ENCODE measurements at regions not wholly inside any gene's neighbourhood (a gene's known extent, or its start where the extent isn't known, plus 50 kb on each side); places are given as distances from the start of the nearest gene placed in this dataset.
"Not testable (repeated sequence)": the region's sequence is repeated elsewhere in the genome, so short reads cannot be mapped to it uniquely, and the experiment has no call there.

DNA sequence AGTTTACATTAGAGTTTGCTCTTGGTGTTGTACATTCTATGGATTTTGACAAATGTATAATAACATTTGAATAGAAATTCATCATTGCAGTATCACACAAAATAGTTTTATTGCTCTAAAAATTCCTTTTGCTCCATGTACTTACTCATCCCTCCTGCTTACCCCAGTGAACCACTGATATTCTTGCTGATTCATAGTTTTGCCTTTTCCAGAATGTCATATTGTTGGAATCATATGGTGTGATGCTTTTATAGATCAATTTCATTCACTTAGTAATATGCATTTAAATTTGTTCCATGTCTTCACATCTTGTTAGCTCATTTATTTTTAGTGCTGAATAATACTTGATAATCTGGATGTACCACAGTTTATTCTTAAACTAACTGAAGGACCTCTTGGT is 1593.2 kb downstream of the C4orf33 start:
- no peak for ATAC-seq

DNA sequence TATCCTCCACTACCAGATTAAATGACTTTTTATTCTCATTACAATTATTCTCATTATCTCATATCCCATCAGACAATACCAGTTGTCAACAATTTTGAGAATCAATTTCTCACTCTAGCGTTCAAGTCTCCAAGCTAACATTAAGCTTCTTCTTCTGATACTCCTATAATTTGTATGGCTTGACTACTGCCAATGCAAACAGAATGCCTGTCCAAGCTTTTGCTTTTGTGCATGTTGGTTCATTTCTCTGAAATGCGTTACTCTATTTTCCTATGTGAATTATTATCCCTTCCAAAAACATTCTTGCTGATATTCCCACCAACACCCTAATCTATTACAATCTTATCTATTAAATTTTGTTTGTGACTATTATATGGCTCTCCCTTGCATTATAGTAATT is 1602.3 kb downstream of the C4orf33 start:
- no peak for ATAC-seq

DNA sequence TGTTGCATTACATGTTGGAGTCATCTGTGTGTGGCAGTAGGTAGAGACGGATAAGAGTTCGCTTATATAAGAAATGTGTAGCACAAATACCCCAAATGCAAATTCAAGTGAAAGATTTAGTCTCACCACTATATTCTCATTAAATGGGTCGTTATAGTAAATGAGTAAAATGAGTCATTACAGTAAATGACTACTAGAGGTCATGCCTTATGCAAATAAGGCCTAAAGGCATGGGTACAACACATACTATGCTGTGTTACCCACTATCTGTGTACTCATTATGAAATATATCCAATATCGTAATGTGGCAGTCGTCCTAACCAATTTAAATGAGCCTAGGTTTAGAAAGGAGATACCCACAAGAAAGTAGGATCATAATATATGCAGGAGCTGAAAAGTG is 1603.1 kb downstream of the C4orf33 start:
- no peak for ATAC-seq

DNA sequence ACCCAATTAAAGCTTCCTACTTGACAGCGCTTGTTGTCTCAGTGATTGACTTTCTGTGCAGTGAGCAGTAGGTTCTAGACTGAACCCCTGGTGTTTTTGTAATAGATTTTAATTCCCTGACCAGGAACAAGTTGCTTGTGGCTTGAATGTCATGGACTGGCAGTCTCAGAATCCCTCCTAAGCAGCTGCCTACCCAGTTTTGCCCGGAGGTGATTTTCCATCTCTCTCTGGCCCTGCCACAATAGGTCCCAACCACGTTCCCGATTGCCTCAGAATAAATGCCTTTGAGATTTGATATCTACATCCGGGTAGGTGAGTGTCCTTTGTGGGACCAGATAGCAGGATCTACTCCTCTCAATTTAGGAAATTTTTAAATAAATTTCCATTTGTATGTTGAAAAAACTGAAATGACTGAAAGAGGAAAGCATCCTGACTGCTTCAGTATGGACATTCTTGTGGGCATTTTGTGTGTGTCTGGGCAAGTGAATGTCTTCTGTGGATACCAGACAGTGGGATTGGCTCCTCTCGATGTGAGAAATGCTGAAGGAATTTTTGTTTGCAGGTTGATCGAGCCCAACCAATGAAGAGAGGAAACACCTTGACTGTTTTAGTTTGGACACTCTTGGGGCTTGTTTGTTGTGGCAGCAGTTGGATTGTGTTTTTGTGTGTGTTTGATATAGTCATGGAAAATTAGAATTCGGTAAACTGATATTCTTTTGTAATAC is 1607.4 kb downstream of the C4orf33 start:
- ATAC-seq, result no peak

DNA sequence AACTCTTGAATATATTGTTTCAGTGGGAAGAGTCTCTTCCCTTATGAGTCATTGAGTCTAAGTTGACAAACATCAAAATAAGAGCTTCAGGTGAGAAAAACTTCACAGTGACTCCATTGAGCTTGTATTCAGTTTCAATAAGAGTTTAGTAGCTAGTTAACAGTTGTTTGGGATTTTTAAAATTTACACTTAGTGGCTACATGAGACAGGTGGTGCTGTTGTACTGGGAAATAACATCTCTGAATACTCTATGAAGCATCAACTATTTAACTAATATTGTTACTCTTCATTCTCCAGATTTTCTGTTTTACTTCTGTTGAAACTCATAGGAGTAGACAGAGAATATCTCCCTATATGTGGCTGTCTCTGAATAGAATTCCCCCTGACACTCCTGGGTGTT is 1609.1 kb downstream of the C4orf33 start:
- no peak for ATAC-seq

DNA sequence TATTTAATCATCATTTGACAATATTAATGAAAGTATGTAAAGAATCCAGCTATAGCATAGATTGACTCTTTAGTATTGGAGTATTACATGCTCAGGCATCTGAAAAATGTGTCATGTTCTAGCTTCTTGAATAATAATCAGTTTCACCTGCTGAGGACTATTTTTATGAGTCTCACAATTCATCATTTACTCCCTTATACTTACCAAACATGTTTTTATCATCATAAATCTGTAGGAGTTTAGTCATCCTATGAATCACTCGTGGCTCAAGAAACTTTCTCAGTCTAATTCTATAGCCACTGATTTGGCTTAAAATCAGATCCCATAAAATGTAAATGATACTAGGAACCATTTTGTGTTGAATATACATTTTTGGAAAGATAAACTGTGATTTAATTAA is 1616.1 kb downstream of the C4orf33 start:
- ATAC-seq, result no peak

DNA sequence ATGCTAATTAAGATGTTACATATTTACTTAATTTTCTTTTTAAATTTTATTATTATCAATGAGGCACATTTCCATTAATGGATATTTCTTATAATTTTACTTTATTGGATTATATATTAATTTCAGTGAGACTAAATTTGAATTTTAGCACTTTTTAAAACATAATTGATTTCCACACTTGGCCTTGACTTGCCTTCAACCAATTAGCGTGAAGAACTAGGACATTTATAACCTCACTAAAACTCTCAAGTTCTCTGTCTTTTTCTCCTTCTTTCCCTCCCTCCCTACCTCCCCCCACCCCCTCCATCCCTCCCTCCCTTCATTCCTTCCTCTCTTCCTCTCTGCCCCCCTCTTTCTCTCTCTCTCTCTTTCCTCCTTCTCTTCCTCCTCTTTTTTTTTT is 1618.1 kb downstream of the C4orf33 start:
- no peak for ATAC-seq

DNA sequence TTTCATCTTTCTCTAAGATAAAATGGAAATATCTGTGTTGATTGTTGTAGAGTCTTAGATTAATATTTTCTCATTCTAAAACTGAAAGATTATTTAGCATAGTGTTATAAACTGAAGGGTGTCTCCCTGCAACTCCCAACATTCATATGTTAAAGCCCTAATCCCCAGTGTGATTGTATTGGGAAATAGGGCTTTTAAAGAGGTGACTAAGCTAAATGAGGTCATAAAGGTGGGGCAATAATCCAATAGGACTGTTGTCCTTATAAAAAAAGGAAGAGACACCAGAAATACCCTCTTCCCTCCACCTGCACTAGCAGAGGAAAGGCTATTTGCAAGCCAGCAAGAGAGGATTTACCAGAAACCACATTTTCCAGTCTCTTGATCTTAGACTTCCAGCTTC is 1626.4 kb downstream of the C4orf33 start:
- ATAC-seq, result no peak

DNA sequence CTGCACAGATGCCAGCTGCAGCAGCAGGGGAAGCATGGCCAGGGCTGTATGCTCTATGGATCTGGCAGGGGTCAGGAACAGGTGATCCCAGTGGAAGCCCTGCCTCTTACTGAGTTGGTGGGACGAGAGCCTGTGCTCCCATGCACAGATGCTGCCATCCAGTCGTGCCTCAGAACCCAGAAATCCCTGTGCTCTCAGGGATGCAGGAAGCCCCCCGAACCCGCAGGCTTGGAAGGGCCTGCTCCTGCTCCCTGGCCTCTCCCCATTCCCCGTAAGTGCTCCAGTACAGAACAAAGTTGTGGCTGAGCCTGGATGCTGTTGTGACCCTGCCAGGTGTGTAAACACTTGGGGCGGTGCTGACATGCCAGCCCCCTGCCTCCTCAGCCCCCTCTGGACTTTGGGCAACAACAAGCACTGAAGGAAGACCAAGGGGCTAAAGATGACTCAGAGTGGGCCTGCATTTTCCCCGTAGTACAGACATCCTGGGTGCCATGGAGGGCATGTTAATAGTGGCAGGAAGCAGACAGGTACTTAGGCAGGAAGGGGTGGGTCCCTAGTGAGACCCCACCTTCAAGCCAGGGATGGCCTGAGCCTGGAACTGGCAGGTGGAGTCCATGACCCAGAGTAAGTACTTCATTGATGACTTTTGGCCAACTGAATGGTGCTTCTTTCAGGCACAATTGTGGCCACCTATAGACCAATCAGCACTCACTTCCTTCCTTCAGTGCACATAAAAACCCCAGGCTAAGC is 1640.7 kb downstream of the C4orf33 start:
- no peak for ATAC-seq

DNA sequence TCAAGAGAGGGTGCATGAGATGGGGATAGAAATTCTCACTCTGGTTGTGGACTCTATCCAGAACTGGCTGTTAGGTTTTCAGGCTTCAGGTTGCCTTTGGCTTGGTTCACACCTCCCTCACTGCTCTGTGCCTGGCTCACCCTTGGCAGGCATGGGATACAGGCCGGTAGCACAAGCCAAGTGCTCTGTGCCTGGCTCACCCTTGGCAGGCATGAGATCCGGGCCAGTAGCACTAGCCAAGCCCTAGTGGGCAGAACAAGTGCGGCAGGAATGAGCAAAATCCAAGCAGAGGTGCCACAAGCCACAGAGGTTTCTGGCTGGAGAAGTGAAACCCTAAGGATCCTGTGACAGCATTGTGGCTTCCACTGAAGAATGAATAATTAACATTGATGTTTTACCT is 1642.3 kb downstream of the C4orf33 start:
- ATAC-seq, result no peak

DNA sequence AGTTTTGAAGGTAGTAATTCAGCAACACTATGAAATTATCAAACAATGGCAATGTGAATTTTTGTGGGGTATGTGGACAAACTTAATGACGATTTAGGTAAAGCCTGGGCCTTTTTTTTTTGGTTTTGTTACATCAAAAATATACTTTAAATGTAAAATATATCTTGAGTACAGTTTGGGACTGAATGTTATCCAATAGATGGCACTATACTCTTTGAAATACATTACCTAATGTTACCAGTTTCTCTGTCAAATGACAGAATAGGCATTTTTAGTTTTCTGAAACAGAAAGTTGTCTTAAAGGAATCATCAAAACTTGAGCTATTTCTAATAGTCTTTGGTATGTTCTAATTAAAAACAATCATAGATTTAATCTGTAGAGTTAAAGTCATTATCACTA is 1651.9 kb downstream of the C4orf33 start:
- no peak for ATAC-seq

DNA sequence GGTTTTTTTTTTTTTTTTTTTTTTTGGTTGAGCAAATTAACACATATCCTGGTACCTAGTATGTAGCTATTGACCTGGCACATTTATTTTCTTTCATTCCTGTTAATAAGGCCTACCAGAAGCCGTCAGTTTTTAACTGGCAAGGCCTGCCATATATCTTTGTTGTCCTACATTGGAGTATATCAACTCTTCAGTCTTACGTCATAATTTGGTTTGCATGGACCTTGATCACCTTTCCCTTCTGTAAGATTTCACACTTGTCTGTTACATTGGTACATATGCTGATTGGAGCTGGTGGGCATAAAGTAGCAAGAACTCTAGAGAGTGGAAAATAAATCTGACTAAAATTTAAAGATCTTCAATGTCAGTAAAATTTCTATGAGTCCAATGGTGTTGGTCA is 1658.0 kb downstream of the C4orf33 start:
- ATAC-seq, result no peak

DNA sequence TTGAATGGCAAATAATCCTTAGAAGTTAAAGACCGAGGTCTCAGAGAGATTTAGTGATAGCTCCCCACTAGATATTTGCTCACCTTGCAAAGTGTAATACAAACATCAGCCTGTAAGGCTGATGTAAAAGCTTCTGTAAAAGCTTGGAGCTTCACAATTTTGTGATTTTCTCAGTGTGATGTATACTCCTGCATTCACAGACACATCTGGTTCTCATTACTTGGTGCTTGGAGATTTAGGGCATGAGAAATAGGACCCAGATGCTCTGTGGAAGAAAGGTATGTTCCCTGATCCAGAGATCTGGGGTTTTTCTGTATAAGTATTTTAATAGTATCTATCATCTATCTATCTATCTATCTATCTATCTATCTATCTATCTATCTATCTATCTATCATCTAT is 1664.3 kb downstream of the C4orf33 start:
- ATAC-seq, result no peak

DNA sequence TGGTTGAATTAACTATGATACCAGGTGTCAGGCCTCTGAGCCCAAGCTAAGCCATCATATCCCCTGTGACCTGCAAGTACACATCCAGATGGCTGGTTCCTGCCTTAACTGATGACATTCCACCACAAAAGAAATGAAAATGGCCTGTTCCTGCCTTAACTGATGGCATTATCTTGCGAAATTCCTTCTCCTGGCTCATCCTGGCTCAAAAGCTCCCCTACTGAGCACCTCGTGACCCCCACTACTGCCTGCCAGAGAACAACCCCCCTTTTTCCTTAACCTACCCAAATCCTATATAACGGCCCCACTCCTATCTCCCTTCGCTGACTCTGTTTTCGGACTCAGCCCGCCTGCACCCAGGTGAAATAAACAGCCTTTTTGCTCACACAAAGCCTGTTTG is 1671.4 kb downstream of the C4orf33 start:
- ATAC-seq, result not testable (repeated sequence)

DNA sequence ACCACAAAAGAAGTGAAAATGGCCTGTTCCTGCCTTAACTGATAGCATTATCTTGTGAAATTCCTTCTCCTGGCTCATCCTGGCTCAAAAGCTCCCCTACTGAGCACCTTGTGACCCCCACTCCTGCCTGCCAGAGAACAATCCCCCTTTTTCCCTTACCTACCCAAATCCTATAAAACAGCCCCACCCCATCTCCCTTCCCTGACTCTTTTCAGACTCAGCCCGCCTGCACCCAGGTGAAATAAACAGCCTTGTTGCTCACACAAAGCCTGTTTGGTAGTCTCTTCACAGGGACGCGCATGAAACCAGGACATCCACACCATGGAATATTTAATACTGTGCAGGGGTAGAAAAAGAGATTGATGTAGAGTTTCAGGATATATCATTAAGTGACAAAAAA is 1677.0 kb downstream of the C4orf33 start:
- ATAC-seq, result not testable (repeated sequence)

DNA sequence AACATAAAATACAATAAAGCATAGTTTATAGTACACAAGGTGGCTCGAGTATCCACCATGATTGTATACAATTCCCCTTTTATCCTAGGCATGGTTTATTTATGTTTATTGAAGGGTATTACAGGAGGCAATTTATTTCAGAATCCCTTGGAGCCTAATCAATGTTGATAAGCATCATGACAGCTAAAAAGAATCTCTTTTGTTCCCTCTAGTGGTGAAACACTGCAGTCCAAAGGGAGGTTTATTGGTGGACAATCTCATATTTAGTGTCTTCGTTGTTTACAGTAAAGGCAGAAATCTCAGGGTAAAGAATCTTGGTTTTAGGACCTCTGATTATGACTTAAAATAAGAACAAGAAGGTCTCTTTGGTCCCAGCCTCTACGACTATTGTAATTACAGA is 1712.5 kb downstream of the C4orf33 start:
- ATAC-seq, result no peak

DNA sequence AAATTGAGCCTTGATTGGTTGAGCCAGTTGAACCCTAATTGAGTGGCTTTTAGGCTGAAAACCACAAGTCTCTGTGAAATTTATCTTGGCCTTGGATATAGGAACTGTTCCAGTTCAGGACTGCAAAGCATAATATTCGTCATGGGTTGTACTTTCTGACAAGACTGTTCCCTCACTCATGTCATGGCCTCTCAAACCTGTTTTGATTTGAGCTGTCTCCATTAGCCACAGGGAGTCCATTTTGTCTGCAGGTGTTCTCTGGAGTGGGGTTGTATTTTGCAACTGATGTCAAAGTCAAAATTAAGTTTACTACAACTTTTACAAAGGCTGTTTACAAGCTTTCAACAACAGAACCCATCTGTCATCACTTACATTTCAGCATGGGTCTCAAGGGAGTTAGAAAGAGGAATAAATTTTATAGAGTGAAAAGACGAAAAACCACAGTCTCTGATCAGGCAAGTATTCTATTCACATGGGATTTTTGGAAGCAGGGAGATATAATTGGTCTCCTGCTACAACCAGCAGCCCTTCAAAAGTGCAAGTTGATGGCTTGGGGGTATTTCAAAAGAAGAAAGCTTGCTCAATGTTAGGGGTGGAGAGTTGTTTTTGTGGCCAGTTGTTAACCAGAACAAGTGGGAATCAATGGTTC is 1716.3 kb downstream of the C4orf33 start:
- no peak for ATAC-seq

DNA sequence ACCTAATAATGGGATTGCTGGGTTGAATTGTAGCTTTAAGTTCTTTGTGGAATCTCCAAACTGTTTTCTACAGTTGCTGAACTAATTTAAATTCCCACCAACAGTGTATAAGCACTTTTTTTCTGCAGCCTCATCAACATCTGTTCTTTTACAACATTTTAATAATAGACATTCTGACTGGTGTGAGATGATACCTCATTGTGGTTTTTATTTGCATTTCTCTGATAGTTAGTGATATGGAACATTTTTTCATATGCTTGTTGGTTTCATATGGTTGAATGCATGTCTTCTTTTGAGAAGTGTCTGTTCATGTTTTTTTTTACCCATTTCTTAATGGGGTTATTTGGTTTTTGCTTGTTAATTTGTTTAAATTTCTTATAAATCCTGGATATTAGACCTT is 1718.9 kb downstream of the C4orf33 start:
- no peak for ATAC-seq

DNA sequence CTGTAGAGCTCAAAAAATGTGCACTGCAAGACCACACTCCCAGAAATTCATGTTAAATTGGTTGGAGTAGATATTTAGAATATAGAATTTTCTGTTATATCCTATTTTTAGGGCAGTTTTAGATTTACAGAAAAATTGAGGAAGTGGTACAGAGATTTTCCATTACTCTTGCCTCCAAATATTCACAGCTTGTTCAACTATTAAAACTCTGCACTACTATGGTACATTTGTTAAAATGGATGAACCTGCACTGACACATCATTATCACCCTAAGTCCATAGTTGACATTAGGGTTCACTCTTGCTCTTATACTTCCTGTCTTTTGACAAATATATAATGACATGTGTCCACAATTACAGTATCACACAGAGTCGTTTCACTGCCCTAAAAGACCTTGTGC is 1724.5 kb downstream of the C4orf33 start:
- ATAC-seq, result no peak

DNA sequence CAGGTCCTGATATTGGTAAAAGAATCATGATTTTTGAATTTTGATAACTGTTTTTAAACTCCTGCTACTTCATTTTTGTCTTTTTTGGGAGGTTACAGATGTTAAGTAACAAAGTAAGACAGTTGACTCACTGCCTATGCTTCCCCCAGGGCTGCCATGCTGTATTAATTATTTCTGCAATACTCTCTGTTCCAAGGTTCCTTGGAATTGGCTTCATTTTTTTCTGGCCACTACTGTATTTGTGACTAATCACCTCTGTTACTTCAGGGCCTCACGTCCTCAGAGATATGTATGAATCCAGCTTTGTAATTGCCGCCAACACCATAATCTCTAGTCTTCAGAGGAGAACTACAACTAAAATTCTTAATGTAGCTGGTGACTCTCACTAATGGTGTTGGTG is 1729.3 kb downstream of the C4orf33 start:
- no peak for ATAC-seq

DNA sequence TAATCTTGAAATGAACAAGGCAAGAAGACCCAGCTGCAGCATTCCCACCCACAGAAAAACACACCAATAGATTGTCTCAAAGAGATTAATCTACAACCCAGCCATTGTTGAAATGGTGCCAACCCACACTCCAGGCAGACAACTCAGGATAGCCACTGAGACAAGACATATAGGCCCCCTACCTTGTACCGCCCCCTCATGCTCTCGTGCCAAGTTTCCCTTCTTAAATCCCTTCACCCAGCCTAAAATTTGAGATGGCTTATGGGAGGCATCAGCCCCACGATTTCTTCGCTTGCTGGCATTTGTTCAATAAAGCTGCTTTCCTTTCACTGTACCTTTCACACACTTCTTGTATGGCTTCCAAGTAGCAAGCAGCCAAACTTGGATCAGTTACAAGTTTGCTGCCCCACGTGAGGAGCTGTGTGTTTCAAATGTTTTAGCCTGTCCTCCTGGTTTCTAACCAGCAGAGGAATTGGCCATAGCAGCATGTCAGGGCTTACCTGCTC is 1754.1 kb downstream of the C4orf33 start:
- no peak for ATAC-seq

DNA sequence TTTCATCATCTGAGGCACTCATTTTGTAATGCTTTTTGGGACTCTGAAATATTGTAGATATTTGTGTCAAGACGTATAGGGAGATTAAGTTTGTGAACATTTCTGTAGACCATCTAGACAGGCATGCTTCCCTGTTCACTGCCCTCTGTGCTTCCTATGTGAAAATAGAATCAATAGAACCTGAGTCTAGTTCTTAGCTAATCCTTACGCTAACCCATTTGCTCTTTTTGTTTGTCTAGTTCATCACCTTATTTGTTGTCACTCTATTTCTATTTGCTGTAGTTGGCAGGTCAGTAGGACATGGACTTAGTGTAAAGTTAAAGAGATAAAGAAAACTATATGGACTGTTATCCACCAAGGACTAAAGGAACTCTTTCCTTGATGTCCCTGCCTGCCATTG is 1755.2 kb downstream of the C4orf33 start:
- no peak for ATAC-seq

DNA sequence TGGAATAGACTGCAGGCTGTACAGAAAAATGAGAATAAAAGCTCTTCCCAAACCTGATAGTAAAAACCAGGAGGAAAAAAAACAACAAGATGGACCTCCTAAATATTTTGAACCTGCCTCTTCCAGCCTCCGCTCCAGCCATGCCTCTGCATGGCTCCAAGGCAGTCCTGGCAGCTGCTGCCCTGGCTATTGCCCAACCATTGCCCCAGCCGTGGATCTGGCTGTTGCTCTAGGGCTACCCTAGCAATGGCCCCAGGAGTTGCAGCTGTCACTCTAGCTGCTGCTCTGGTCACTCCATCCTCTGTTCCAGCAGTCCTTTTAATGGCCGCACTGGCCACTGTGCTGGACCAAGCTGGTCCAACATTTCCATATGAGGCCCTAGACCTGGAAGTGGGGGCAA is 1756.0 kb downstream of the C4orf33 start:
- no peak for ATAC-seq

DNA sequence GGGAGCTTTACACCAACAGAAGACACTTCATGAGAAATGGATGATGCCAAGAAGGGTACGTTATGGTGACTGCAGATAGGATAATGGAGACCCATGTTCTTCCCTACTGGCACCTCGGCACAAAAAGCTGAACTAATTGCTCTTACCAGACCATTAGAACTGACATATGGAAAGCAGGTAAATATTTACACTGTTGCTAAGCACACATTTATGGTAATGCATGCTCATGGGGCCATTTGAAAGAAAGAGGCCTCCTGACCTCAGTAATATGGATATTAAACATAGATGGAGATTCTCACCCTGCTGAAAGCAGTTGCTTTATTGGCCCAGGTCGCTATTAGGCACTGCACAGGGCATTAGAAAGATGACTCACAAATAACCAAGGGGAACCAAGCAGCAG is 1759.6 kb downstream of the C4orf33 start:
- no peak for ATAC-seq
